ENCODE measurements at regions not wholly inside any gene's neighbourhood (a gene's known extent, or its start where the extent isn't known, plus 50 kb on each side); places are given as distances from the start of the nearest gene placed in this dataset.

DNA sequence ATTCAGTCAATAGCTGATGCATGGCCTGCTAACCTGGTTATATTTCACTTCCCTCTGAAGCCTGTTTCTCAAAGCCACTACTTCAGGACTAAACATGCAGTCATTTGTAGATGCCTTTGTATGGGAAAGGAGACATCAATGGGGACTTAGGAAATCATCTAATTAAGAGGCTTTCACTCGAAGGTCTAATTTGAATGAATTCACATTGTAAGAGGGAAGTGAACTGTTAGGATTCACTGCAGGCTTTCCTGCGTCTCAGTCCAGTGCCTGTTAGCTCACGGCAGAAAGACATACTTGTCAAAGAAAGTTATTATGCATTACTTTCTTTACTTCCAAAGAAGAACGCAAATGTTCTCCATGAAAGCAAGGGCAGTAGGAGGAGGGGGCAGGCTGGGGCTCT lies 50.6 kb upstream of the CDK20 start:
- Histone ChIP-seq H3K27ac (ENCODE audit: low read length) (no peak overlapping the region), H3K36me3 (ENCODE audit: insufficient read depth, low read length) (no peaks in the 10 kb centered on the region), H4K20me1 (ENCODE audit: insufficient read depth) (no peaks in the 10 kb centered on the region), H3K4me2 (ENCODE audit: low read length) (no peak overlapping the region), H3K79me2 (replicated peaks; ENCODE audit: insufficient read depth, low read length) (no peaks in the 10 kb centered on the region), H3K9ac (ENCODE audit: low read length) (no peak overlapping the region), H3F3A (ENCODE audit: insufficient read depth, low read length, poor library complexity, severe bottlenecking) (no peaks in the 10 kb centered on the region), H3K27me3 (ENCODE audit: insufficient read depth, low read depth, low read length) (no peaks in the 10 kb centered on the region), H3K9me2 (ENCODE audit: insufficient read depth, low read length) (no peaks in the 10 kb centered on the region), H3K4me3 (ENCODE audit: low read length) (no peak overlapping the region), H3K9me3 (ENCODE audit: low read length) (no peaks in the 10 kb centered on the region), H2AFZ (ENCODE audit: low read depth, low read length) (no peak overlapping the region)
- no peak for TF ChIP-seq TAF1 (IDR thresholded peaks at IDR 0.05; ENCODE audit: low read depth)
- no peak for TF ChIP-seq MXI1 (conservative IDR thresholded peaks at IDR 0.05; ENCODE audit: poor library complexity, severe bottlenecking)
- TF ChIP-seq, protein P1, sequence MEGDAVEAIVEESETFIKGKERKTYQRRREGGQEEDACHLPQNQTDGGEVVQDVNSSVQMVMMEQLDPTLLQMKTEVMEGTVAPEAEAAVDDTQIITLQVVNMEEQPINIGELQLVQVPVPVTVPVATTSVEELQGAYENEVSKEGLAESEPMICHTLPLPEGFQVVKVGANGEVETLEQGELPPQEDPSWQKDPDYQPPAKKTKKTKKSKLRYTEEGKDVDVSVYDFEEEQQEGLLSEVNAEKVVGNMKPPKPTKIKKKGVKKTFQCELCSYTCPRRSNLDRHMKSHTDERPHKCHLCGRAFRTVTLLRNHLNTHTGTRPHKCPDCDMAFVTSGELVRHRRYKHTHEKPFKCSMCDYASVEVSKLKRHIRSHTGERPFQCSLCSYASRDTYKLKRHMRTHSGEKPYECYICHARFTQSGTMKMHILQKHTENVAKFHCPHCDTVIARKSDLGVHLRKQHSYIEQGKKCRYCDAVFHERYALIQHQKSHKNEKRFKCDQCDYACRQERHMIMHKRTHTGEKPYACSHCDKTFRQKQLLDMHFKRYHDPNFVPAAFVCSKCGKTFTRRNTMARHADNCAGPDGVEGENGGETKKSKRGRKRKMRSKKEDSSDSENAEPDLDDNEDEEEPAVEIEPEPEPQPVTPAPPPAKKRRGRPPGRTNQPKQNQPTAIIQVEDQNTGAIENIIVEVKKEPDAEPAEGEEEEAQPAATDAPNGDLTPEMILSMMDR (IDR thresholded peaks at IDR 0.05; ENCODE audit: poor library complexity, severe bottlenecking) = no peak
